Prostate gland (tissue), 2 donors: ENCODE measurements at regions not wholly inside any gene's neighbourhood (a gene's known extent, or its start where the extent isn't known, plus 50 kb on each side); places are given as distances from the start of the nearest gene placed in this dataset.

ENCODE experiments used
- DNase-seq: peaks from one replicate; pipeline ENCODE4 v3.0.0-alpha.2; 2019; ENCODE audit warnings: low spot score
- H3K27ac ChIP-seq, 2 donors: fragments of 200-600 bp; sonication (generic); 2 replicates each; pipeline ENCODE4 v1.5.1; 2017 to 2019
- H3K27me3 ChIP-seq: fragments of 200-600 bp; sonication (generic); replicated peaks from 2 replicates; pipeline ENCODE4 v1.5.1; 2019; ENCODE audit not compliant: insufficient read depth
- H3K36me3 ChIP-seq, 2 donors: fragments of 200-600 bp; sonication (generic); 1 replicate in 1 of 2; 2 replicates in 1 of 2; pipeline versions ENCODE4 v1.5.1 to v1.8.1; 2017 to 2019
- H3K4me1 ChIP-seq: fragments of 200-600 bp; sonication (generic); replicated peaks from 2 replicates; pipeline ENCODE4 v1.5.1; 2019
- H3K4me3 ChIP-seq, 2 donors: fragments of 200-600 bp; sonication (generic); 2 replicates each; pipeline ENCODE4 v1.5.1; 2017 to 2019
- H3K9me3 ChIP-seq: fragments of 200-600 bp; sonication (generic); 2 replicates; pipeline ENCODE4 v1.5.1; 2017
- CTCF ChIP-seq, 4 experiments: fragments of 200-600 bp in 2 of 4; fragments of 450-650 bp in 2 of 4; sonication (generic) in 2 of 4; IDR thresholded peaks; 1 replicate in 3 of 4; 2 replicates in 1 of 4; pipeline ENCODE4 v1.5.1; 2016 to 2019; ENCODE audit warnings: antibody characterized with exemption in 4 of 4, mild to moderate bottlenecking in 2 of 4, moderate library complexity in 2 of 4
- POLR2A ChIP-seq: fragments of 450-650 bp; IDR thresholded peaks from one replicate; pipeline ENCODE4 v1.6.1; 2016; ENCODE audit warnings: antibody characterized with exemption, mild to moderate bottlenecking
- POLR2AphosphoS5 ChIP-seq: sonication (generic); formaldehyde crosslinking; IDR thresholded peaks from one replicate; pipeline ENCODE4 v1.6.1; 2017; ENCODE audit warnings: antibody characterized with exemption
- WGBS: methylation state at CpG from one replicate; pipeline ENCODE4 v1.1.5; 2018; 5-methylcytosine and 5-hydroxymethylcytosine counted together
- intact Hi-C: fragments of 100-400 bp; cut with DNase I; formaldehyde crosslinking; loops from one replicate; pipeline ENCODE4 v1.14.2; 2022

DNA sequence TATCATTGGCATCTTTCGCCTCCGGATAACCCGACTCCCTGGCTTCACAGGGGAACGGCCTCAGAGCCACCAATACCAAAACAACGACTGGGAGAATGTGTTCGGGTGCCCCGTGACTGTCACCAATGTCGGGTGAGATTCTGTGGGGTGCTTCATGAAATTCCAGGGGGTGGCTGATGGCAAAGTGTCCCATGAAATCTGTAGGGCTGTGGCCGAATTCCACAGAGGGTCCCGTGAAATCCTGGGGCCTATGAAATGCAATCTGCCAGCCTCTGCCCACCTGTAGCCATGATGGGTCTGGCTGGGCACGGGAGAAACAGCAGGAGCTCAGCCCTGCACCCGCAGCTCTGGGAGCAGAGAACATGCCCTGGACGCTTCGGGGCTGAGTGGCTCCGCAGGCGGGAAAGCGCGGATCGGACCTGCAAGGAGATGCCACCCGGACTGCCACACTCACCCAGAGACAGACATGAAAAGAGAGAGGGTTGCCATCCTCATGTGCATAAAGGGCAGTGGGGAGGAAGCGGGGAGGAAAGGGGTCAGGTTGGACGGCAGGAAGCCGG lies 192.4 kb downstream of the OLFM1 start:
- Histone ChIP-seq H3K36me3 (no peaks in the 10 kb centered on the region), H3K4me3 (no peak overlapping the region), H3K4me1 (peaks cover 5% of the 10 kb centered on the region), H3K27ac (no peak overlapping the region), H3K27me3 (no peaks in the 10 kb centered on the region), H3K9me3 (no peaks in the 10 kb centered on the region)
- TF ChIP-seq POLR2A (no peak), CTCF (IDR thresholded peaks at IDR 0.05) (no peak), POLR2AphosphoS5 (no peak)
- no peak for DNase-seq
- intact Hi-C loops: no loop called here
- WGBS: 93% methylated on average over 23 of the region's 23 CpGs

DNA sequence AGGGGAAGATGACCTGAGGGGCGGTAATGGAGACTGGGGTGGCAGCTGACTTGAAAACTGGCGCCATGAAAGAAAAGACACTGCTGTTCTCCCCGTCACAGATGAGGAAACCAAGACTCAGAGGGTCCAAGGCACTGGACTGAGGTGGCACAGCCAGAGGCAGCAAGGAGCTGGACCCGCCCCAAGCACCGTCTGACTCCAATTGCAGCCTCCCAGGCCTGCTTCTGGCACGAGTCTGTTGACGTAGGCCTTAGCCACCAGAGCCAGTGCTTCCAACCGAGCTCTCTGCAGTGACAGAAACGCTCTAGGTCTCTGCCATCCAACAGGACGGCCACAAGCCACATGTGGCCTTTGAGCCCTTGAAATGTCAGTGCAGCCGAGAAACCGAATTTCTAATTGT lies 193.2 kb downstream of the OLFM1 start:
- WGBS: 89% methylated on average over 12 of the region's 12 CpGs
- H3K9me3 ChIP-seq: no peaks in the 10 kb centered on the region
- H3K36me3 ChIP-seq: no peaks in the 10 kb centered on the region
- no peak for DNase-seq
- intact Hi-C loops: no loop called here
- no peak overlapping the region for H3K4me3 ChIP-seq
- no peaks in the 10 kb centered on the region for H3K27me3 ChIP-seq
- TF ChIP-seq POLR2AphosphoS5 (no peak), POLR2A (no peak)
- H3K27ac ChIP-seq: no peak overlapping the region
- peaks cover 5% of the 10 kb centered on the region for H3K4me1 ChIP-seq

DNA sequence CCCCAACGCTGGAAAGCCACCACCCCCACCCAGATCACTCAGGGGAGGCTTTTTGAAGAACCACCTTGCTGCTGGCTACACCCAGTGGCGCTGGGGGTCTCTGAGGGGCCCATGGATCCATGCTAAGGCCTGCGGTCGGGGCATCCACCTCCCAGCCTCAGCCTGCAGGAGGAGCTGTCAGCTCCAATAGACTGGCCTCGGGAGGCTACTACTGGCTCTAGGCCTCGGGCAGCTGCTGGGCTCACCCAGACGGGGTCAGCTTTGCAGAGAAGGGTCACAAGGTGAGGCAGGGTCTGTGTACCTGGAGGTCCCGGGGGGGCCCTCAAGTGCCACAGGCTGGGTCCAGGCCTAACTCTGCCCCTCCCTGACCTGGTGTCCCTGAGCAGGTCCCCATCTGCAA lies 193.7 kb downstream of the OLFM1 start:
- Histone ChIP-seq H3K36me3 (no peaks in the 10 kb centered on the region), H3K9me3 (no peaks in the 10 kb centered on the region), H3K4me1 (peaks cover 1% of the 10 kb centered on the region), H3K4me3 (no peak overlapping the region), H3K27ac (no peak overlapping the region), H3K27me3 (no peaks in the 10 kb centered on the region)
- no peak for TF ChIP-seq POLR2AphosphoS5
- TF ChIP-seq CTCF (IDR thresholded peaks at IDR 0.05): no peak
- TF ChIP-seq POLR2A: no peak
- intact Hi-C loops: no loop called here
- WGBS: 90% methylated on average over 4 of the region's 8 CpGs
- DNase-seq: no peak

DNA sequence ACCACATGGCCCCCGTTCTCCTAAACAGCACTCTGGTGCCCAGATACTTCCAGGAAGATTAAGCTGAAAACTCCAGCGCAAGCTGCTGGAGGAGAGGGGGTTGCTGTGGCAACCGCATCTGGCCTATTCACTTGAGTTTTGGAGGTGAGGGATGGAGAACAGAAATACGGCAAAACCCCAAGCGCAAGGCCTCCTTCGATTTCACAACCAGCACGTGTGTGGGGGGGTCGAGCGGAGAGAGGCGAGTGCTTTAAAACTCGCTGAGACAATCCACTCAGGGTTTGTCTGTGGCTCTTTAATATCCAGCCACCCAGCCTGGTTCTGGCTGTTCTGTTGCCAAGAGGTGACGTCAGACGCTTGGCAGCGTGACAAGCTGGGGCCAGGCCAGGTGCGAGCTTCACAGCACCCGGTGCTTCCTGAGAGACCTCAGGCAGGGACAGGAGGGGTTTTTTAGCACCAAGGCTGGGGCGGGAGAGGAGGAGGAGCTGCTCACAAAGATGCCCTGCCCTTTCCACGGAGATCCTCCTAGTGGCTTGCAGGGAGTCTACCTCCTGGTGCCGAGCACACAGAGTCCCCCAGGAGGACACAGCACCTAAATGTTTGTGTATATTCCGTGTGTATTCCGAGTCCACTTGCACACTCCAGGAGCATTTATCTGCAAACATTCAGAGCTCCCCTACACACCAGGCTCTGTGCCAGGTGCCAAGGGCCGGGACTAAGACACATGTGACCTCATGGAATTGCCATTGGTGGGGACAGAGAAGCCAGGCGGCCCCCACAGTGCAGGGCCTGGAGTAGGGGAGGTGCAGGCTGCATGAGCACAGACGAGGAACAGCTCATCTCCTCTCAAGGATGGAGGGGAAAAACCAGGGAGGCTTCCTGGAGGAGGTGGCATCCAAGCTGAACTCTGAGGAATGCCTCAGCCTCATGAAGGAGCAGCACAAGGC lies 194.6 kb downstream of the OLFM1 start:
- Histone ChIP-seq H3K9me3 (no peaks in the 10 kb centered on the region), H3K27ac (no peak overlapping the region), H3K4me1 (no peaks in the 10 kb centered on the region), H3K36me3 (no peaks in the 10 kb centered on the region), H3K4me3 (no peak overlapping the region), H3K27me3 (no peaks in the 10 kb centered on the region)
- WGBS: 13% methylated on average over 24 of the region's 24 CpGs
- TF ChIP-seq POLR2A: no peak
- peak; percentile 82 for TF ChIP-seq POLR2AphosphoS5
- TF ChIP-seq CTCF (IDR thresholded peaks at IDR 0.05): peak in 1 of 4 experiments; percentile 27
- DNase-seq: peak; percentile 84
- intact Hi-C loops: no loop called here

DNA sequence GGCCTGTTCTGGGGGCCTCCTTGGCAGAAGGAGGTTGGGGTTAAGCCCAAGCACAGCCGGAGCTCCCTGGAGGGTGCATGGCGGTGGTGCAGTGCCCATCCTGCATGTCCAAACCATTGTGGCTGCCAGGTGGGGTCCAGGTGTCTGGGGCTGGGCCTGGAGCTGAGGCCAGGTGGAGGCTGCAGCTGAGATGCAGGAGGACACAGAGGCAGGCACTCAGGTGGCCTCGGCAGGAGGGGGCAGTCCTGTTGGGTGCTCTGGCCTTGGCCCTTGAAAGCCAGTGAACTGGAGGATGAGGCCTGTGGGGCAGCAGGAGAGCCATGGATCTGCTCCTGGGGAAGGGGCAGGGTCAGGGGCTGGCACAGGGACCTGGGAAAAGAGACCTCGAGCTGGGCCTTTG lies 195.3 kb downstream of the OLFM1 start:
- Histone ChIP-seq H3K4me3 (no peak overlapping the region), H3K9me3 (no peaks in the 10 kb centered on the region), H3K36me3 (no peaks in the 10 kb centered on the region), H3K4me1 (no peaks in the 10 kb centered on the region), H3K27me3 (no peaks in the 10 kb centered on the region), H3K27ac (no peak overlapping the region)
- no peak for DNase-seq
- TF ChIP-seq POLR2AphosphoS5 (no peak), POLR2A (no peak), CTCF (IDR thresholded peaks at IDR 0.05) (no peak)
- 77% methylated on average over 4 of the region's 4 CpGs for WGBS
- intact Hi-C loops: no loop called here
